Lower lobe of right lung (tissue), 2 donors: ENCODE measurements at regions not wholly inside any gene's neighbourhood (a gene's known extent, or its start where the extent isn't known, plus 50 kb on each side); places are given as distances from the start of the nearest gene placed in this dataset.
"Not testable (repeated sequence)": the region's sequence is repeated elsewhere in the genome, so short reads cannot be mapped to it uniquely, and the experiment has no call there.

Source experiments
- ATAC-seq, 2 donors: fragments of 200-7000 bp; cut with Tn5 transposase; one replicate each; pipeline ENCODE4 v1.9.1; 2020 to 2022; ENCODE audit warnings: mild to moderate bottlenecking in 2 of 2, moderate library complexity in 2 of 2
- DNase-seq: peaks from one replicate; pipeline ENCODE4 v3.0.0-alpha.2; 2020
- H3K27ac ChIP-seq: fragments of 200-600 bp; one replicate; pipeline ENCODE4 v1.8.0; 2022
- H3K27me3 ChIP-seq: fragments of 200-600 bp; one replicate; pipeline ENCODE4 v1.8.0; 2022; ENCODE audit warnings: low read depth
- H3K36me3 ChIP-seq: fragments of 200-600 bp; one replicate; pipeline ENCODE4 v1.8.0; 2022; ENCODE audit warnings: mild to moderate bottlenecking
- H3K4me1 ChIP-seq: fragments of 200-600 bp; one replicate; pipeline ENCODE4 v1.8.0; 2022
- H3K4me3 ChIP-seq: fragments of 200-600 bp; one replicate; pipeline ENCODE4 v1.8.0; 2022; ENCODE audit warnings: mild to moderate bottlenecking
- H3K9me3 ChIP-seq: fragments of 200-600 bp; one replicate; pipeline ENCODE4 v1.8.0; 2022
- CTCF ChIP-seq: fragments of 200-600 bp; IDR thresholded peaks from one replicate; pipeline ENCODE4 v1.8.0; 2022; ENCODE audit warnings: antibody characterized with exemption, mild to moderate bottlenecking
- intact Hi-C: fragments of 100-400 bp; cut with DNase I; formaldehyde crosslinking; loops from one replicate; pipeline ENCODE4 v1.11.0; 2022
- donor health status: DM: no; HTN: yes; CAD: no; lungs with severe emphysema.

- no peaks in the 10 kb centered on the region for H3K36me3 ChIP-seq
- ATAC-seq (no peak), DNase-seq (no peak)
- intact Hi-C loops = no loop called here
- no peaks in the 10 kb centered on the region for H3K9me3 ChIP-seq
- H3K27ac ChIP-seq = no peak overlapping the region
- H3K4me1 ChIP-seq = no peaks in the 10 kb centered on the region
- no peak overlapping the region for H3K4me3 ChIP-seq
- no peaks in the 10 kb centered on the region for H3K27me3 ChIP-seq
- TF ChIP-seq CTCF = no peak
Measured at GRCh38 chr10:16119445-16119844, 259.1 kb upstream of the MINDY3 start.

GRCh38 chr10:16120563-16120962, 260.3 kb upstream of the MINDY3 start:
- no peak overlapping the region for H3K27ac ChIP-seq
- no peak overlapping the region for H3K4me3 ChIP-seq
- TF ChIP-seq CTCF = no peak
- H3K9me3 ChIP-seq = no peaks in the 10 kb centered on the region
- DNase-seq (no peak), ATAC-seq (no peak)
- no peaks in the 10 kb centered on the region for H3K27me3 ChIP-seq
- intact Hi-C loops = no loop called here
- no peaks in the 10 kb centered on the region for H3K4me1 ChIP-seq
- no peaks in the 10 kb centered on the region for H3K36me3 ChIP-seq

GRCh38 chr10:16141499-16141898, 281.2 kb upstream of the MINDY3 start:
- no peak overlapping the region for H3K27ac ChIP-seq
- H3K36me3 ChIP-seq = no peaks in the 10 kb centered on the region
- no peaks in the 10 kb centered on the region for H3K4me1 ChIP-seq
- ATAC-seq (no peak), DNase-seq (no peak)
- H3K27me3 ChIP-seq = no peaks in the 10 kb centered on the region
- no peaks in the 10 kb centered on the region for H3K9me3 ChIP-seq
- no peak overlapping the region for H3K4me3 ChIP-seq
- intact Hi-C loops = no loop called here
- TF ChIP-seq CTCF = no peak

GRCh38 chr10:16146993-16147392, 286.7 kb upstream of the MINDY3 start:
- no peak for TF ChIP-seq CTCF
- no peak for DNase-seq
- no peaks in the 10 kb centered on the region for H3K9me3 ChIP-seq
- no peaks in the 10 kb centered on the region for H3K36me3 ChIP-seq
- no peak overlapping the region for H3K27ac ChIP-seq
- H3K4me1 ChIP-seq = no peaks in the 10 kb centered on the region
- no peak for ATAC-seq
- intact Hi-C loops = no loop called here
- no peaks in the 10 kb centered on the region for H3K27me3 ChIP-seq
- H3K4me3 ChIP-seq = no peak overlapping the region

GRCh38 chr10:16155834-16156233, 281.0 kb upstream of the PTER start:
- no peaks in the 10 kb centered on the region for H3K9me3 ChIP-seq
- H3K36me3 ChIP-seq = no peaks in the 10 kb centered on the region
- no peak for TF ChIP-seq CTCF
- no peak overlapping the region for H3K27ac ChIP-seq
- no peak overlapping the region for H3K4me3 ChIP-seq
- DNase-seq = no peak
- no peaks in the 10 kb centered on the region for H3K4me1 ChIP-seq
- H3K27me3 ChIP-seq = no peaks in the 10 kb centered on the region
- ATAC-seq = no peak
- intact Hi-C loops = no loop called here

- no peak for TF ChIP-seq CTCF
- intact Hi-C loops = no loop called here
- H3K9me3 ChIP-seq = no peaks in the 10 kb centered on the region
- no peaks in the 10 kb centered on the region for H3K27me3 ChIP-seq
- H3K36me3 ChIP-seq = no peaks in the 10 kb centered on the region
- no peak for ATAC-seq
- DNase-seq = no peak
- H3K27ac ChIP-seq = no peak overlapping the region
- no peak overlapping the region for H3K4me3 ChIP-seq
- H3K4me1 ChIP-seq = no peaks in the 10 kb centered on the region
Measured at GRCh38 chr10:16156681-16157080, 280.1 kb upstream of the PTER start.

GRCh38 chr10:16165067-16165466, 271.7 kb upstream of the PTER start:
- intact Hi-C loops, H3K27me3 ChIP-seq, H3K27ac ChIP-seq, ATAC-seq, H3K4me3 ChIP-seq, H3K4me1 ChIP-seq, H3K36me3 ChIP-seq, DNase-seq, H3K9me3 ChIP-seq: not testable (repeated sequence)
